ENCODE measurements at regions not wholly inside any gene's neighbourhood (a gene's known extent, or its start where the extent isn't known, plus 50 kb on each side); places are given as distances from the start of the nearest gene placed in this dataset.
"Not testable (repeated sequence)": the region's sequence is repeated elsewhere in the genome, so short reads cannot be mapped to it uniquely, and the experiment has no call there.

GRCh38 chr1:146521804-146522203 lies 293.0 kb upstream of the NOTCH2NLA start:
- DNase-seq (ENCODE audit: low spot score), result not testable (repeated sequence)

DNA sequence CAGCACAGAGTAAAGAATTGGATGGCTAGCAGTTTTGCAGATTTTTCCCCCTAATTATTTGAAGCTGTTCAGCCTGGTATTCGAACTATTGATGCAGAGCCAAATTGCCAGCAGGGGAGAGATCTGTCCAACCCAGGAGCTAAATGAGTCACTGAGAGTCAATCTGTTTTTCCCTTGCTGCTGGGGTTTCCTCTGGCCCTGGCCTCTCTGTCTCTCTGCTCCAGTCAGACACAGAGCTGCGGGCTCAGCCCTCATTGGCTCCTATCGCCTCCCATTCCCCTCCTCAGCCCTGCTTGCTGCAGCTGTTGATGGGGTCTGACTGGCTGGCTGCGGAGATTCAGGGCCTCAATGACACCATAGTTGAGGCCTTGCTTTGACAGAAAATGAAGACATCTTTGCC lies 284.9 kb upstream of the NOTCH2NLA start:
- DNase-seq (ENCODE audit: low spot score), result not testable (repeated sequence)

- not testable (repeated sequence) for DNase-seq (ENCODE audit: low spot score)
These were observed 282.4 kb upstream of the NOTCH2NLA start for GRCh38 chr1:146511047-146511777.

DNA sequence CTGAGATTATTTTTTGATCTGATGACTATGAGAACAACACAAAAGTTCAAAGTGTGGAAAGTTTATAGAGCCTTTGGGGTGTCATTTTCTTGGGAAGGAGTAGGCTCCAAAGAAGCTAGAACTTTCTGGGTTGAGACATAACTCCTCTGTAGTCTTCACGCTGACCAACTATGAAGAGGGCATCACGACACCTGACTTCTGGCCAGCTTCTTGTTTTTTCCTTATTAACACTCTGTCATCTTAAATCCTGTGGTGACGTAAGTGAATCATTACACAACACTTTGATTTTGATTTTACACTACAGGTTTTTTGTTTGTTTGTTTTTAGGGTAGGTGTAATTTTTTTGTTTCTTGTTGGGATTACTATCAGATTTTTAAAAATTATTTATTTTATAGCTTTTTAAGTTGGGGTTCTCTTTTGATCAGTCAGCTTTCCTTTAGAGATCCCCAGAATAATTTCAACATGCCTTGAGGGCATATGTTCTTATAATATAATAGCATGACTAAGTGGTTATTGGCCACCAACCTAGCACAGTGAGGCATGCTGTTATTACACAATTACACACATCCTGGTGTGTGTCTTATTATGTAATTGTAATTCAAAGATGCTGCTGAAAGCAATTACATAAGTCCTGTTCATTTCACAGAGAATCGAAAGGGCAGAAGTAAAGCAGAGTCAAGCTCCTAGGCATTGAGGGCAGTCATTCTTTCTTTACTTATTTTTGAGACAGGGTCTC lies 281.6 kb upstream of the NOTCH2NLA start:
- DNase-seq (ENCODE audit: low spot score), result not testable (repeated sequence)

DNA sequence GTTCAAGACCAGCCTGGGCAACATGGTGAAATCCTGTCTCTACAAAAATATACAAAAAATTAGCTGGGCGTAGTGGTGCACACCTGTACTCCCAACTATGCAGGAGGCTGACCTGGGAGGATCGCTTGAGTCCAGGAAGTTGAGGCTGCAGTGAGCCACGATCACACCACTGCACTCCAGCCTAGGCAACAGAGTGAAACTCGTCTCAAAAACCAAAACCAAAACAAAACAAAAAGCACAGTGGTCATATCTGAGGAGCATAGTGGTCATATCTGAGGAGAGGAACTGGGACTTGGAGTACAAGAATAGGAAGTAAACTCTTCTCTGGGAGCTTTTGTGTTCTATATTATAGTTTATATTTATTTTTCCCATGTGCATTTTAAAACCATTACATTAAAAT lies 275.3 kb upstream of the NOTCH2NLA start:
- not testable (repeated sequence) for DNase-seq (ENCODE audit: low spot score)

DNA sequence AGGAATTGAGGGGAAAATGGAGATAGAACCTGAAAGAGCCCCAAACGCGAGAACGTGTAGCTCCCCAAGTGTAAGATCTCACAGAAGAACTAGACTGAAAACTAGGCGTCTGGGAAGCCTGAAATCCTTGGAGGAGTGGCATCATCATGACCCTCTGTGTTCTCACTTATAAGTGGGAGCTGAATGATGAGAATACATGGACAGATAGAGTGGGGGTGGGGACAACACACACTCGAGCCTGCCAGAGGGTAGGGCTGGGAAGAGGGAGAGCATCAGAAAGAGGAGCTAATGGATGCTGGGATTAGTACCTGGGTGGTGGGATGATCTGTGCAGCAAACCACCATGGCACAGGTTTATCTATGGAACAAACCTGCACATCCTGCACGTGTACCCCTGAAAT lies 258.7 kb upstream of the NOTCH2NLA start:
- DNase-seq (ENCODE audit: low spot score), result not testable (repeated sequence)

DNA sequence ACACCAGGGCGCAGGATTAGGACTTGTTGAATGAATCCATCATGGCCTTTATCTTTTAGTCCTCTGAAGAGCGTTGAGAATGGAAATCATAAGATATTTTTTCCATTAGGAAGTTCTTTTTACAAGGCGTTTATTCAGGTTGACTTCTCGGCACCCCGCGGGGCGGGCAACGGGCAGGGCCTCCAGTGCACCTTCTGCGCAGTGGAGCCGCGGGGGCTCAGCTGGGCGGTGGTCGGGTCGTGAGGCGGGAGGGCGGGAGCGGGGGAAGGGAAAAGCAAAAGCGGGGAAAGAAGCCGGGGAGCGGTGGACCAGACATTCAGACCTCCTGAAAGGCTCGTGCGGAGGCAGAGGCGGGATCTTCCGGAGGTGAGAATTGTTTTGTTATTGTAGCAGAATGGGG lies 258.3 kb upstream of the NOTCH2NLA start:
- not testable (repeated sequence) for DNase-seq (ENCODE audit: low spot score)

DNA sequence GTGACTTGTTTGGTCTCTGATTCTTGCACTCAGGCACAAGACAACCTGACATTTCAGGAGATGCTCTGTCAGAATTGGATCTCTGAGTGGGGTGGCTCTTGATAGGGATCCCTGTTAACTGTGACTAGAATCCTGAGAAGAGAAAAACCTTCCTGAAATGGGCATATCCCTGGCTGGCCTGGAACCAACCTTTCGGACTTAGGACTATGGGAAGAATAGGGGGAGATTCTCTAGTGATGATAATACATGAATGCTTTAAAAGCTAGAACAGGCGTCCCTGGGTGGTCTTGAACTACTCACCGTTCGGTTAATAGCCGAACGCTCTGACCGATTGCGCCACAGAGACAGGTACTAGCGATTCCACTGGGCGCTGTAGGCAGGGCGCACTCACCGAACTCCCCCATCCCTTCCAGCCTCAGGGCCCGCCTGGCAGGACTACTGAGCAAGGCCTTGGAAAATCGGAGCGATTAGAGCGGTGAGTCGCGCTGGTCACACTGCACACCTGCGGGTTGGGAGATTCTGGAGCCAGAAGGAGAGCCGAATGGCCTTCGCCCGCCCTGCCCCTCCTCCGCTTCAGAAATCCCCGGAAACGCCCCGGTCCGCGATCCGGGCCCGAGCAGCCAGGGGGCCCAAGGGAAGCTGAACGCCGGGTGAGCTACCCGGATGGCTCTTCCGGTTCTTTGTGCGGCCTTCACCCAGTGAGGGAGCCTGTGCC lies 257.6 kb upstream of the NOTCH2NLA start:
- DNase-seq (ENCODE audit: low spot score), result not testable (repeated sequence)

- DNase-seq (ENCODE audit: low spot score), result not testable (repeated sequence)
These were observed 255.4 kb upstream of the NOTCH2NLA start for GRCh38 chr1:146484195-146484594.

- DNase-seq (ENCODE audit: low spot score), result not testable (repeated sequence)
These were observed 250.4 kb upstream of the NOTCH2NLA start for GRCh38 chr1:146479188-146479587.

DNA sequence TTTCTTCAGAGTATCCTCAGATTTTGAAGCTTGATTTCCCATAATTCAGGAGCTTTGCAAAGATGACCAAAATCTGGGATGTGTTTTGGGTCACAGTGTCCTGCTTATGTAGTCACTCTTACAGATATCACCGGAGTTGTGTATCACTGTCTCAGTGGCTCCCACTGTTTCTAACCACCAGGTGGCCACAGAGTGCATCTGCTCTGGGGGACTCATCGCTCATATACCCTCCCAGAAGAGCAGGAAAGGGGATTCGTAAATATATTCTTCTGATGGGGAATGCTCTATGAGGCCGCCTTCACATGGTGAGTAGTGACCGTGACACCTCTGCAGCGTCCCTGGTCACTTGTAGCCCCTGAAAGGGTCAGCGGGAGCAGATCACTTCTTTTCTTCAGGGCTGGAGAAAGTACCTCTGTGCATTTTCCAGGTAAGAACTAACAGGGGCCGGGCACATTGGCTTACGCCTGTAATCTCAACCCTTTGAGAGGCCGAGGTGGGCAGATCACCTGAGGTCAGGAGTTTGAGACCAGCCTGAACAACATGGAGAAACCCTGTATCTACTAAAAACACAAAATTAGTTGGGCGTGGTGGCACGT lies 249.4 kb upstream of the NOTCH2NLA start:
- not testable (repeated sequence) for DNase-seq (ENCODE audit: low spot score)

- DNase-seq (ENCODE audit: low spot score), result not testable (repeated sequence)
These were observed 246.3 kb upstream of the NOTCH2NLA start for GRCh38 chr1:146475086-146475485.

- not testable (repeated sequence) for DNase-seq (ENCODE audit: low spot score)
These were observed 245.4 kb upstream of the NOTCH2NLA start for GRCh38 chr1:146474216-146474615.

- peak; percentile 93 for DNase-seq (ENCODE audit: low spot score)
These were observed 243.5 kb upstream of the NOTCH2NLA start for GRCh38 chr1:146472192-146472861.

DNA sequence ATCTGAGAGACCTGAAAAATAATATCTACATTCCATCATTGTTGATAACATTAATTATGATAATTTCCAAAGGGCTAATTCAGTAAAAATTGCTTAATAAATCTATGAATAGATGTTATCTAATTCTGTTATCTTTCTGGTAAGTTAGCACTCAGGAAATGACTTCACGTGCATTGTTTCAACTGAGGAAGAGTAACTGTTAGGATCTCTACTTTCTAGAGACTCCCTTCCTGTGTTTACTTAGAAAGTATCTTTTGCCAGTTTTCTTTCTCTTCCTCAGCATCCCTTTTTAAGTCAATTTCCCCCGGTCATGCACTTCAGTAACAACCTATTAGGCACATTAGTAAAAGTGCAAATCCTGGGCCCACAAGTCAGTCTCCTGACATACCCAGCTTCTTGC lies 231.1 kb upstream of the NOTCH2NLA start:
- not testable (repeated sequence) for DNase-seq (ENCODE audit: low spot score)

DNA sequence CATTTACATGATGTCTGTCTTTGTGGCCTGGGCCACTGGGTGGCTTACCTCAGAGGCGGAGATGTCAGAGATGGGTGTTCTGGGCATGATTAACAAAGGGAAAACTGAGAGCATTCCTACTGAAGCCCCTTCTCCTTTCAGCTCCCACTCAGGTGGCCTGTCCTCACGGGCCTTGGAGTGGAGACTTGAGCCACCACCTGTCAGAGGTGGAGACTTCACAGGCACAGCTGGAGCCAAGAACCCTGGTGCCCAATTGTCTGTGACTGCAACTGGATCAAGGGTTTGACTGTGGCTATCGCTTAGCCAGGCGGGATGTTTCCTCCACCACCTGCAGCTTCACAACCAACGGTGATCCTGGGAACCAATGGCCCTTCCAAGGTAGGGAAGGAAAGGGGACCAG lies 230.5 kb upstream of the NOTCH2NLA start:
- DNase-seq (ENCODE audit: low spot score), result not testable (repeated sequence)

GRCh38 chr1:146448877-146449246 lies 220.0 kb upstream of the NOTCH2NLA start:
- not testable (repeated sequence) for DNase-seq (ENCODE audit: low spot score)

GRCh38 chr1:146448212-146448876 lies 219.5 kb upstream of the NOTCH2NLA start:
- not testable (repeated sequence) for DNase-seq (ENCODE audit: low spot score)

DNA sequence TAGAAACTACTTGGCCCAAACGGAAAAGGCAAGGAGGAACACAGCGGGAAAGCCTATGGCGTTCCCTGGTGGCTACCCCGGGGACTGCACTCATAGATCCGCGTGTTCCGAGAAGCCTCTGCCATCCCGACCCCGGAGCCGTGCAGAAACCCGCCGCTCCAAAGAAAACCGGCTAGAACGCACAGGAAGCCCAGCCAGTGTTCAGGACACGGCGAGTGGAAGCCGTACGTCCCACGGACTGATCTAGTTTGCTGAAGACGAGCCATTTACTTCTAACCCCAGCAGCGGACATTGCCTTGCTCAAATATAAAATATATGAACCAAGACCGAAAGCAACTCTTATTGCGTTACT lies 215.0 kb upstream of the NOTCH2NLA start:
- not testable (repeated sequence) for DNase-seq (ENCODE audit: low spot score)

GRCh38 chr1:146443088-146443870 lies 214.5 kb upstream of the NOTCH2NLA start:
- not testable (repeated sequence) for DNase-seq (ENCODE audit: low spot score)

Data from mesenteric fat pad (tissue), 1 donor.